IMR-90 (cell line): ENCODE measurements at regions not wholly inside any gene's neighbourhood (a gene's known extent, or its start where the extent isn't known, plus 50 kb on each side); places are given as distances from the start of the nearest gene placed in this dataset.

Source experiments
- ATAC-seq: fragments of 200-7000 bp; cut with Tn5 transposase; 2 replicates; pipeline ENCODE4 v1.9.1; 2020; ENCODE audit warnings: low read depth, mild to moderate bottlenecking, moderate library complexity
- BruUV-seq: library from RNA; stranded (reverse); fragments of 400-500 nt; replicated peaks from 2 replicates; lab custom pipeline; 2021; lab: Mats Ljungman, UMichigan
- CTCF ChIA-PET: fragments of 300-600 bp; formaldehyde crosslinking; extraction: SDS; loops from one replicate; lab custom pipeline; 2021; ENCODE audit warnings: antibody characterized with exemption; lab: Yijun Ruan, JAX
- POLR2A ChIA-PET: fragments of 300-600 bp; sonication (Branson Sonifier 250); formaldehyde crosslinking; loops from one replicate; lab custom pipeline; 2022; ENCODE audit warnings: antibody characterized with exemption; ENCODE audit not compliant: unreplicated experiment; lab: Charles Lee
- DNase-seq: peaks from one replicate; pipeline ENCODE4 v3.0.0; 2013
- H2AFZ ChIP-seq: replicated peaks from 2 replicates; pipeline ENCODE3; 2013; ENCODE audit warnings: low read length, mild to moderate bottlenecking; ENCODE audit not compliant: poor library complexity
- H2AK5ac ChIP-seq: 2 replicates; pipeline ENCODE4 v1.6.1; 2013; ENCODE audit warnings: low read depth, low read length, inconsistent platforms
- H2AK9ac ChIP-seq: replicated peaks from 2 replicates; pipeline ENCODE3; 2013; ENCODE audit warnings: mild to moderate bottlenecking, low read depth, low read length, moderate library complexity; ENCODE audit not compliant: poor library complexity
- H2BK120ac ChIP-seq: 2 replicates; pipeline ENCODE4 v1.6.1; 2013; ENCODE audit warnings: low read depth, low read length, inconsistent platforms
- H2BK15ac ChIP-seq: 3 replicates; pipeline ENCODE4 v1.6.1; 2013; ENCODE audit warnings: low read depth, low read length, inconsistent platforms
- H2BK20ac ChIP-seq: 2 replicates; pipeline ENCODE4 v1.6.1; 2013; ENCODE audit warnings: low read depth, mild to moderate bottlenecking, inconsistent platforms, low read length, moderate library complexity
- H2BK5ac ChIP-seq: 2 replicates; pipeline ENCODE4 v1.6.1; 2013; ENCODE audit warnings: mild to moderate bottlenecking, low read depth, low read length, inconsistent platforms; ENCODE audit not compliant: poor library complexity, severe bottlenecking
- H3K14ac ChIP-seq: replicated peaks from 2 replicates; pipeline ENCODE4 v1.6.1; 2013; ENCODE audit warnings: low read depth, low read length, inconsistent platforms
- H3K18ac ChIP-seq: 2 replicates; pipeline ENCODE4 v1.6.1; 2013; ENCODE audit warnings: low read depth, low read length, control low read depth
- H3K23ac ChIP-seq: 2 replicates; pipeline ENCODE4 v1.6.1; 2013; ENCODE audit warnings: low read depth, low read length, inconsistent platforms
- H3K27ac ChIP-seq: 2 replicates; pipeline ENCODE4 v1.5.1; 2013; ENCODE audit warnings: mild to moderate bottlenecking, control low read depth, low read length; ENCODE audit not compliant: insufficient read depth
- H3K27me3 ChIP-seq: 2 replicates; pipeline ENCODE4 v1.6.1; 2013; ENCODE audit warnings: low read length; ENCODE audit not compliant: control insufficient read depth, insufficient read depth
- H3K36me3 ChIP-seq: 2 replicates; pipeline ENCODE4 v1.6.1; 2013; ENCODE audit warnings: low read length, mixed read lengths; ENCODE audit not compliant: control insufficient read depth, insufficient read depth
- H3K4ac ChIP-seq: 2 replicates; pipeline ENCODE4 v1.6.1; 2013; ENCODE audit warnings: low read depth, low read length, inconsistent platforms
- H3K4me1 ChIP-seq: 2 replicates; pipeline ENCODE4 v1.6.1; 2013; ENCODE audit warnings: low read length, mixed read lengths; ENCODE audit not compliant: control insufficient read depth, insufficient read depth
- H3K4me2 ChIP-seq: 2 replicates; pipeline ENCODE4 v1.6.1; 2013; ENCODE audit warnings: low read depth, mild to moderate bottlenecking, control low read depth, low read length, moderate library complexity
- H3K4me3 ChIP-seq: 2 replicates; pipeline ENCODE4 v1.5.1; 2013; ENCODE audit warnings: low read depth, mild to moderate bottlenecking, control low read depth, low read length, moderate library complexity; ENCODE audit not compliant: insufficient read depth
- H3K56ac ChIP-seq: 2 replicates; pipeline ENCODE4 v1.6.1; 2013; ENCODE audit warnings: low read length, inconsistent platforms; ENCODE audit not compliant: insufficient read depth; ENCODE audit errors: extremely low read depth
- H3K79me1 ChIP-seq, 2 experiments: 2 replicates each; pipeline ENCODE4 v1.6.1; 2013; ENCODE audit warnings: low read length in 2 of 2, inconsistent platforms in 1 of 2, low read depth in 1 of 2
- H3K9ac ChIP-seq: 2 replicates; pipeline ENCODE4 v1.6.1; 2013; ENCODE audit warnings: low read depth, low read length, control low read depth
- H3K9me1 ChIP-seq: 2 replicates; pipeline ENCODE4 v1.6.1; 2013; ENCODE audit warnings: low read length, inconsistent platforms; ENCODE audit not compliant: insufficient read depth
- H3K9me3 ChIP-seq: 2 replicates; pipeline ENCODE4 v1.6.1; 2013; ENCODE audit warnings: low read length; ENCODE audit not compliant: control insufficient read depth, insufficient read depth
- H4K20me1 ChIP-seq: 2 replicates; pipeline ENCODE4 v1.6.1; 2013; ENCODE audit warnings: low read length, inconsistent platforms; ENCODE audit not compliant: insufficient read depth
- H4K5ac ChIP-seq: 2 replicates; pipeline ENCODE4 v1.6.1; 2013; ENCODE audit warnings: mild to moderate bottlenecking, low read depth, low read length, control low read depth
- H4K8ac ChIP-seq, 2 experiments: 2 replicates each; pipeline ENCODE4 v1.6.1; 2013; ENCODE audit warnings: low read depth in 2 of 2, low read length in 2 of 2, control low read depth in 1 of 2, inconsistent platforms in 1 of 2
- H4K91ac ChIP-seq: 2 replicates; pipeline ENCODE4 v1.6.1; 2013; ENCODE audit warnings: low read depth, low read length, inconsistent platforms; ENCODE audit not compliant: insufficient read depth
- MXI1 ChIP-seq: IDR thresholded peaks from 2 replicates; pipeline ENCODE4 v1.6.1; 2012; ENCODE audit warnings: low read depth, mild to moderate bottlenecking, low read length, moderate library complexity, borderline replicate concordance
- WGBS, 2 experiments: methylation state at CpG; one replicate each; pipeline versions ENCODE4 v1.1.5 to v1.1.7; 2013; ENCODE audit warnings: missing lambda C conversion rate in 2 of 2; ENCODE audit not compliant: insufficient read length in 1 of 2; ENCODE audit errors: extremely low coverage in 2 of 2; 5-methylcytosine and 5-hydroxymethylcytosine counted together
- dilution Hi-C: fragments of 300-500 bp; cut with HindIII; formaldehyde crosslinking; loops from one replicate; pipeline ENCODE4 v1.14.3; 2018; ENCODE audit warnings: low sequenced_read_pairs; ENCODE audit not compliant: unreplicated experiment
- in situ Hi-C: fragments of 300-500 bp; cut with MboI; formaldehyde crosslinking; loops from 3 replicates; pipeline ENCODE4 v1.14.3; 2019; ENCODE audit warnings: low sequenced_read_pairs, inconsistent platforms, mixed read lengths
- intact Hi-C: fragments of 100-400 bp; cut with micrococcal nuclease; formaldehyde crosslinking; loops from 2 replicates; pipeline ENCODE4 v1.10.0; 2022

DNA sequence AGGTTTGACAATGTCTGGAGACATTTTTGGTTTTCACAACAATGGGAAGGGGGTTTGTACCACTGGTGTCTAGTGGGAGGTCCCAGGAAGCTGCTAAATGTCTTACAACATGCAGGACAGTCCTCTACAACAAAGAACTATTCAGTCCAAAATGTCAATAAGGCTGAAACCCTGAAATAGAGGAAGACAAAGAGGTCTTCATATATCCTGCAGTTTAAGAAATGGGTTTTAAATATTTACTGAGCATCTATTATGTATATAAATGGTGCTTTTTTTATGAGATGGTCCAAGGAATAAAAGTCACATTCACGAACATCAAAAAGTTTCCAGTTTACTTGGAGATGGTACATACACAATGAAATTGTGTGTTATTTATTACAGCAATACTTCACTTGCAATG is 107.3 kb downstream of the AKAP11 start:
- Histone ChIP-seq H2BK15ac (no peak overlapping the region), H2AK9ac (no peak overlapping the region), H3K9me3 (peaks cover 4% of the 10 kb centered on the region; the same call in 1 of the 2 replicates), H2AK5ac (no peak overlapping the region), H3K18ac (no peak overlapping the region), H3K9ac (no peak overlapping the region), H4K20me1 (no peaks in the 10 kb centered on the region), H2BK5ac (no peak overlapping the region), H3K4me3 (no peak overlapping the region), H4K8ac (no peak overlapping the region), H2BK120ac (no peak overlapping the region), H3K14ac (no peak overlapping the region), H3K4me2 (no peak overlapping the region), H3K23ac (no peak overlapping the region), H3K27me3 (no peaks in the 10 kb centered on the region; the same call in none of the 2 replicates), H3K79me1 (no peaks in the 10 kb centered on the region), H2BK20ac (no peak overlapping the region), H4K5ac (no peak overlapping the region), H4K91ac (no peak overlapping the region), H3K4ac (no peak overlapping the region), H2AFZ (no peak overlapping the region), H3K4me1 (no peaks in the 10 kb centered on the region), H3K56ac (no peak overlapping the region), H3K9me1 (no peaks in the 10 kb centered on the region), H3K36me3 (no peaks in the 10 kb centered on the region), H3K27ac (no peak overlapping the region)
- ChIA-PET CTCF (interaction anchor here (1.1 kb wide), 1 partner anchor 9 kb away, joined by 3 read pairs; no protein-coding TSS in a partner anchor), POLR2A (no interaction called here)
- TF ChIP-seq MXI1 = no peak
- no TSS peak for BruUV-seq
- WGBS, 2 experiments = no CpG with 5 or more reads among the region's 1 CpG
- in situ Hi-C loops (no loop called here), dilution Hi-C loops (no loop called here), intact Hi-C loops (no loop called here)
- DNase-seq (no peak), ATAC-seq (no peak)
